ENCODE measurements at regions not wholly inside any gene's neighbourhood (a gene's known extent, or its start where the extent isn't known, plus 50 kb on each side); places are given as distances from the start of the nearest gene placed in this dataset.

DNA sequence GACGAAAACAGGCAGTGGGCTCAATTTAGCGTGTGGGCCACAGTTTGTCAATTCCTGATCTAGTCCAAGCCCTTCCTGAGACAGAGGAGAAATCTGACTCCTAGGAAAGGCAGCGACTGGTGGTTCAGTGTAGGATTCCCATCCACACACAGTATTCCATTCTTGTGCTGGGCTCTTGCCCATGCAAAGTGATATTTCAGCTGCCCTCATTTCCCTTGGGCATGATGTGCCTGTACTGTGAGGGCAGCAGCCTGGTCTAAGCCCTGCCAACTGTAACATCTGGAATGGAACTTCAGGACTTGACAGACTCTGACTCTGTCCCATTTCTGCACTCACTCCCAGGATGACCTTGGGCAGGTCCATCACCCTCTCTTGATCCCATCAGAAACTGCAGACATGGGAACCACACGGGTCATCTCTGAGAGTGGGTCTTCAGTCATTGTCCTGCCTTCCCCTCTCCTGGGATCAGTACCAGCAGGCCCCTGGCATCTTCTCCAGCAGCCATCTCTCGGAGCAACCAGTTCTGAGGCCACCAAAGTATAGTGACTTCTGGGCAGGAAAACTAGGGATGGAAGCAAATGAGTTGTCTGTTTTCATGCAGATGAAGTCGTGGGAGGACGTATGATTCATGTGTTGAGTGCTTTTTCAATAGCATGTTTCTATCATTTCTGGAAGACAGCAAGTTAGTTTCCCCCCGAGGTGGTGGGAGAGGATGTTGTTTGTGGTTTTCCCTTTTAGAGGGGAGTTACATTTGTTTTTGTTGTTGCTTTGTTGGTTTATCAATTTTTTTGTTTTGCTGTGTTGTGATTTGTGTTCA, 54.2 kb upstream of the BCL2L14 start:
- DNase-seq (ENCODE audit: low read depth): no peak

DNA sequence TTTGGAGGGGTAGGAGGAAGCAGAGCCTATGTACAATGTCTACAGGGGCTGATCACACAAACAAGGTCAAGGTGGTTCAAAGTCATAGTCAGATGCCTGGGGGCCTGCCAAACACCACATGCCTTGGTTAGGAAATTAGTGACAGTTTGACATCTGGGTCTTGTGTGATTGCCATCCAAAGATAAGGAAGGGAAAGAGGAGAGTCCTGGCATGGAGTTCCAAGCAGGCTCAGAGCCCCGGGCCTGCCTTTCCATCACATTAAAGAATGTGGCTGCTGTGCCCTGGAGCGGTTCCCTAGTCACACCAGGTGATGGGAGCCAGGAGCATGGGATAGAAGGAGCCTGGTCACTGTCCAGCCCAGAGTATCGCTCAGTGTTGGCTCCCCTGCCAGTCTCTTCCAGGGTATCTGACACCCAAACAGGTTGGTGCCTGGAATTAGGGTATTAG, 53.6 kb upstream of the BCL2L14 start:
- no peak for DNase-seq (ENCODE audit: low read depth)

DNA sequence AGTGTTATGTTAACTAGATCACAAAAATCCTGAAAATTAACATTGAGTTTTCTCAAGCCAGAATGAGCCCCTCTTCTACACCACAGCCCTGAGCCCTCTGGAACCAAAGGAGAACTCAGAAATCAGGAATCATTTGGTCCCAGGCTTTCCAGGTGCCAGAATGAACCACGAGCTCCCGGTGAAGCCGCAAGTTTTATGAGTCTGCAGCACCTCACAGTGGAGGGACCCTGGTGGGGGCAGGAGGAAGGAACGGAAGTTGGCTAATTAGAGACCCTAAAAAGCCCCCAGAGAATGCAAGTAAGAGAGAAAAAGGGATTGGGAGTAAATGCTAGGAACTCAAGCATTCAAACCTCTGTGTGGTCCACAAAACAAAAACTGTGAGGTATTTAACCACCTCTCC, 52.9 kb upstream of the BCL2L14 start:
- DNase-seq (ENCODE audit: low read depth): no peak

DNA sequence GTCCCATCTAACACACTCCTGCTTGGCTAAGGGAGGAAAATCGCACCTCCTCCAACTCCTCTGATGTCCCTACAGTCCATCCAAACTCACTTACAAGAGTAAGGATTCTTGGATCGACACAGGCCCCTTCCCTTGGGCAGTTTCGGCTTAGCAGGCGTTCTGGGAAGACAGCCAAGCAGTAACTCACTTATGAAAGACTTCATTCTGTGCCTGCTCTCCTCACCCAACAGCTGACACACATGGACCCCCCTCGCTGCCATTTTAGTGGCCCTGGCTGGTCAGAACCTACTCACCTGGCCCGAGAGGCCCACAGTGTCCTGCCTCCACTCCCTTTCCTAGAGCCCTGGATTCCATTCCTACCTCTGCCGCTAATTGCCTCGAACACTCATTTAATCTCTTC, 52.3 kb upstream of the BCL2L14 start:
- no peak for DNase-seq (ENCODE audit: low read depth)

DNA sequence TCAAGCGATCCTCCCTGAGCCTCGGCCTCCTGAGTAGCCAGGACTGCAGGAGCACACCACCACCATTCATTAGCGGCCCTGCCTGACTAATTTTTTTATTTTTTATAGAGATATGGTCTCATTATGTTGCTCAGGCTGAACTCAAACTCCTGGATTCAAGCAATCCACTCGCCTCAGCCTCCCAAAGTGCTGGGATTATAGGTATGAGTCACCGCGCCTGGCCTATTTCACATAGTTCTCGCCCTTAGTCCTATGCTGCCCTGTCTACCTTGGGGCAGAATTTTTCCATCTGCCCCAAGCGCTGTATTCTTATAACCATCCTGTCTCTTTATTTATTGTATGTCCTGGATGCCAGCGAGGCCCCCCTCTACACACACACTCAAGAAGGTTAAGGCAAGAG, 50.9 kb upstream of the BCL2L14 start:
- no peak for DNase-seq (ENCODE audit: low read depth)

DNA sequence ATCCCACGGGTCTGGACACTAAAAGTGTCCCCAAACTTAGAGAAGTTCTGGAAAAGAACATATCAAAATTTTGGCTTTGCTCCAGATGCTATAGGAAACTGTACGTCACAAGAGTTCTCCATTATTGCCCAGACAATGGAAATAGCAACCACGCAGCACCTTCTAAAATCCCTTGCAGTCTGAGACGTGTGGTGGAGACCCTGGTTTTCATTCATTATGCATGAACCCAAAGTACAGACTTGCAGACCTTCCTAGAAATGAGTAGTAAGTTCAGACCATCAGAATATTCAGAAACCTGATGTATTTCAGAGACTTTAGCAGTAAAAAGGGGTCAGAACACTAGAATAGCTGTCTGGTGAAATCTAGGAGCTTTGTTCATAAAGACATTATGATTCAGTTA, 50.0 kb upstream of the BCL2L14 start:
- no peak for DNase-seq (ENCODE audit: low read depth)

All from activated T-cell treated with anti-CD3 and anti-CD28 coated beads for 24 hours (primary cell).